ENCODE measurements at regions not wholly inside any gene's neighbourhood (a gene's known extent, or its start where the extent isn't known, plus 50 kb on each side); places are given as distances from the start of the nearest gene placed in this dataset.

DNA sequence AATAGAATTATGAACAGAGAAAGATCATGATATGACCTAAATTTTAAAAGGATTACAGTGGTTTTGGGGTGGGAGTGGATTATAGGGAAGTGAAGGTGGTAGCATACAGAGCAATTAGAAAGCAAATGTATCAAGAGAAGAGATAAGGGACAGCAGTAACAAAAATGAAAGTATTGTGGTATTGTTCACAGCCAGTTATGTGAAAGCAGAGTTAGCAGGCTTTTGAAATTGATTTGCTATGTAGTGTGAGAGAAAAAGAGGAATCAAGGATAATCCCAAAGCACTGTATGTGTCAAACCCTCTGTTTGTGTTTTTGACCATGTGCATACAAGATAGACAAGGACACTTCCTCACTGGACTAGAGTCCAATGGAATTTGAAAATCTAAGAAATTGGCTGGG is 1721.4 kb downstream of the PCDH9 start:
- TF ChIP-seq, protein P1, sequence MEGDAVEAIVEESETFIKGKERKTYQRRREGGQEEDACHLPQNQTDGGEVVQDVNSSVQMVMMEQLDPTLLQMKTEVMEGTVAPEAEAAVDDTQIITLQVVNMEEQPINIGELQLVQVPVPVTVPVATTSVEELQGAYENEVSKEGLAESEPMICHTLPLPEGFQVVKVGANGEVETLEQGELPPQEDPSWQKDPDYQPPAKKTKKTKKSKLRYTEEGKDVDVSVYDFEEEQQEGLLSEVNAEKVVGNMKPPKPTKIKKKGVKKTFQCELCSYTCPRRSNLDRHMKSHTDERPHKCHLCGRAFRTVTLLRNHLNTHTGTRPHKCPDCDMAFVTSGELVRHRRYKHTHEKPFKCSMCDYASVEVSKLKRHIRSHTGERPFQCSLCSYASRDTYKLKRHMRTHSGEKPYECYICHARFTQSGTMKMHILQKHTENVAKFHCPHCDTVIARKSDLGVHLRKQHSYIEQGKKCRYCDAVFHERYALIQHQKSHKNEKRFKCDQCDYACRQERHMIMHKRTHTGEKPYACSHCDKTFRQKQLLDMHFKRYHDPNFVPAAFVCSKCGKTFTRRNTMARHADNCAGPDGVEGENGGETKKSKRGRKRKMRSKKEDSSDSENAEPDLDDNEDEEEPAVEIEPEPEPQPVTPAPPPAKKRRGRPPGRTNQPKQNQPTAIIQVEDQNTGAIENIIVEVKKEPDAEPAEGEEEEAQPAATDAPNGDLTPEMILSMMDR (conservative IDR thresholded peaks at IDR 0.05; ENCODE audit: low read length) = no peak
- TF ChIP-seq EZH2phosphoT487 (IDR thresholded peaks at IDR 0.05; ENCODE audit: borderline replicate concordance) = no peak

Measured in Loucy (cell line).